IMR-90 (cell line): ENCODE measurements at regions not wholly inside any gene's neighbourhood (a gene's known extent, or its start where the extent isn't known, plus 50 kb on each side); places are given as distances from the start of the nearest gene placed in this dataset.

ENCODE experiments used
- ATAC-seq: fragments of 200-7000 bp; cut with Tn5 transposase; 2 replicates; pipeline ENCODE4 v1.9.1; 2020; ENCODE audit warnings: low read depth, mild to moderate bottlenecking, moderate library complexity
- BruUV-seq: library from RNA; stranded (reverse); fragments of 400-500 nt; replicated peaks from 2 replicates; lab custom pipeline; 2021; lab: Mats Ljungman, UMichigan
- CTCF ChIA-PET: fragments of 300-600 bp; formaldehyde crosslinking; extraction: SDS; loops from one replicate; lab custom pipeline; 2021; ENCODE audit warnings: antibody characterized with exemption; lab: Yijun Ruan, JAX
- POLR2A ChIA-PET: fragments of 300-600 bp; sonication (Branson Sonifier 250); formaldehyde crosslinking; loops from one replicate; lab custom pipeline; 2022; ENCODE audit warnings: antibody characterized with exemption; ENCODE audit not compliant: unreplicated experiment; lab: Charles Lee
- DNase-seq: peaks from one replicate; pipeline ENCODE4 v3.0.0; 2013
- H2AFZ ChIP-seq: replicated peaks from 2 replicates; pipeline ENCODE3; 2013; ENCODE audit warnings: low read length, mild to moderate bottlenecking; ENCODE audit not compliant: poor library complexity
- H2AK5ac ChIP-seq: 2 replicates; pipeline ENCODE4 v1.6.1; 2013; ENCODE audit warnings: low read depth, low read length, inconsistent platforms
- H2AK9ac ChIP-seq: replicated peaks from 2 replicates; pipeline ENCODE3; 2013; ENCODE audit warnings: mild to moderate bottlenecking, low read depth, low read length, moderate library complexity; ENCODE audit not compliant: poor library complexity
- H2BK120ac ChIP-seq: 2 replicates; pipeline ENCODE4 v1.6.1; 2013; ENCODE audit warnings: low read depth, low read length, inconsistent platforms
- H2BK15ac ChIP-seq: 3 replicates; pipeline ENCODE4 v1.6.1; 2013; ENCODE audit warnings: low read depth, low read length, inconsistent platforms
- H2BK20ac ChIP-seq: 2 replicates; pipeline ENCODE4 v1.6.1; 2013; ENCODE audit warnings: low read depth, mild to moderate bottlenecking, inconsistent platforms, low read length, moderate library complexity
- H2BK5ac ChIP-seq: 2 replicates; pipeline ENCODE4 v1.6.1; 2013; ENCODE audit warnings: mild to moderate bottlenecking, low read depth, low read length, inconsistent platforms; ENCODE audit not compliant: poor library complexity, severe bottlenecking
- H3K14ac ChIP-seq: replicated peaks from 2 replicates; pipeline ENCODE4 v1.6.1; 2013; ENCODE audit warnings: low read depth, low read length, inconsistent platforms
- H3K18ac ChIP-seq: 2 replicates; pipeline ENCODE4 v1.6.1; 2013; ENCODE audit warnings: low read depth, low read length, control low read depth
- H3K23ac ChIP-seq: 2 replicates; pipeline ENCODE4 v1.6.1; 2013; ENCODE audit warnings: low read depth, low read length, inconsistent platforms
- H3K27ac ChIP-seq: 2 replicates; pipeline ENCODE4 v1.5.1; 2013; ENCODE audit warnings: mild to moderate bottlenecking, control low read depth, low read length; ENCODE audit not compliant: insufficient read depth
- H3K27me3 ChIP-seq: 2 replicates; pipeline ENCODE4 v1.6.1; 2013; ENCODE audit warnings: low read length; ENCODE audit not compliant: control insufficient read depth, insufficient read depth
- H3K36me3 ChIP-seq: 2 replicates; pipeline ENCODE4 v1.6.1; 2013; ENCODE audit warnings: low read length, mixed read lengths; ENCODE audit not compliant: control insufficient read depth, insufficient read depth
- H3K4ac ChIP-seq: 2 replicates; pipeline ENCODE4 v1.6.1; 2013; ENCODE audit warnings: low read depth, low read length, inconsistent platforms
- H3K4me1 ChIP-seq: 2 replicates; pipeline ENCODE4 v1.6.1; 2013; ENCODE audit warnings: low read length, mixed read lengths; ENCODE audit not compliant: control insufficient read depth, insufficient read depth
- H3K4me2 ChIP-seq: 2 replicates; pipeline ENCODE4 v1.6.1; 2013; ENCODE audit warnings: low read depth, mild to moderate bottlenecking, control low read depth, low read length, moderate library complexity
- H3K4me3 ChIP-seq: 2 replicates; pipeline ENCODE4 v1.5.1; 2013; ENCODE audit warnings: low read depth, mild to moderate bottlenecking, control low read depth, low read length, moderate library complexity; ENCODE audit not compliant: insufficient read depth
- H3K56ac ChIP-seq: 2 replicates; pipeline ENCODE4 v1.6.1; 2013; ENCODE audit warnings: low read length, inconsistent platforms; ENCODE audit not compliant: insufficient read depth; ENCODE audit errors: extremely low read depth
- H3K79me1 ChIP-seq, 2 experiments: 2 replicates each; pipeline ENCODE4 v1.6.1; 2013; ENCODE audit warnings: low read length in 2 of 2, inconsistent platforms in 1 of 2, low read depth in 1 of 2
- H3K9ac ChIP-seq: 2 replicates; pipeline ENCODE4 v1.6.1; 2013; ENCODE audit warnings: low read depth, low read length, control low read depth
- H3K9me1 ChIP-seq: 2 replicates; pipeline ENCODE4 v1.6.1; 2013; ENCODE audit warnings: low read length, inconsistent platforms; ENCODE audit not compliant: insufficient read depth
- H3K9me3 ChIP-seq: 2 replicates; pipeline ENCODE4 v1.6.1; 2013; ENCODE audit warnings: low read length; ENCODE audit not compliant: control insufficient read depth, insufficient read depth
- H4K20me1 ChIP-seq: 2 replicates; pipeline ENCODE4 v1.6.1; 2013; ENCODE audit warnings: low read length, inconsistent platforms; ENCODE audit not compliant: insufficient read depth
- H4K5ac ChIP-seq: 2 replicates; pipeline ENCODE4 v1.6.1; 2013; ENCODE audit warnings: mild to moderate bottlenecking, low read depth, low read length, control low read depth
- H4K8ac ChIP-seq, 2 experiments: 2 replicates each; pipeline ENCODE4 v1.6.1; 2013; ENCODE audit warnings: low read depth in 2 of 2, low read length in 2 of 2, control low read depth in 1 of 2, inconsistent platforms in 1 of 2
- H4K91ac ChIP-seq: 2 replicates; pipeline ENCODE4 v1.6.1; 2013; ENCODE audit warnings: low read depth, low read length, inconsistent platforms; ENCODE audit not compliant: insufficient read depth
- BHLHE40 ChIP-seq: fragments of 150-350 bp; IDR thresholded peaks from 2 replicates; pipeline ENCODE4 v1.6.1; 2016; ENCODE audit warnings: mild to moderate bottlenecking, low read depth, low read length
- CEBPB ChIP-seq: IDR thresholded peaks from 2 replicates; pipeline ENCODE4 v1.6.1; 2012; ENCODE audit warnings: low read depth, low read length, improper control_type of control experiment
- CHD1 ChIP-seq: IDR thresholded peaks from 2 replicates; pipeline ENCODE4 v1.6.1; 2012; ENCODE audit warnings: low read depth, low read length, improper control_type of control experiment
- MAFK ChIP-seq: IDR thresholded peaks from 2 replicates; pipeline ENCODE4 v1.6.1; 2012; ENCODE audit warnings: low read depth, low read length, improper control_type of control experiment
- NFE2L2 ChIP-seq: fragments of 150-350 bp; IDR thresholded peaks from 2 replicates; pipeline ENCODE4 v1.6.1; 2016; ENCODE audit warnings: low read depth, mild to moderate bottlenecking, low read length
- RAD21 ChIP-seq: IDR thresholded peaks from 2 replicates; pipeline ENCODE4 v1.6.1; 2012; ENCODE audit warnings: low read length, improper control_type of control experiment
- RFX5 ChIP-seq: IDR thresholded peaks from 2 replicates; pipeline ENCODE4 v1.8.0; 2012; ENCODE audit warnings: low read depth, mild to moderate bottlenecking, low read length, moderate library complexity
- SMC3 ChIP-seq: fragments of 150-350 bp; IDR thresholded peaks from 2 replicates; pipeline ENCODE4 v1.6.1; 2016; ENCODE audit warnings: low read depth, mild to moderate bottlenecking, antibody characterized with exemption, low read length, moderate library complexity
- whole genome bisulfite sequencing, 2 experiments: methylation state at CpG; one replicate each; pipeline versions ENCODE4 v1.1.5 to v1.1.7; 2013; ENCODE audit warnings: missing lambda C conversion rate in 2 of 2; ENCODE audit not compliant: insufficient read length in 1 of 2; ENCODE audit errors: extremely low coverage in 2 of 2; 5-methylcytosine and 5-hydroxymethylcytosine counted together
- dilution Hi-C: fragments of 300-500 bp; cut with HindIII; formaldehyde crosslinking; loops from one replicate; pipeline ENCODE4 v1.14.3; 2018; ENCODE audit warnings: low sequenced_read_pairs; ENCODE audit not compliant: unreplicated experiment
- in situ Hi-C: fragments of 300-500 bp; cut with MboI; formaldehyde crosslinking; loops from 3 replicates; pipeline ENCODE4 v1.14.3; 2019; ENCODE audit warnings: low sequenced_read_pairs, inconsistent platforms, mixed read lengths
- intact Hi-C: fragments of 100-400 bp; cut with micrococcal nuclease; formaldehyde crosslinking; loops from 2 replicates; pipeline ENCODE4 v1.10.0; 2022

GRCh38 chr3:105965384-105965783, 96.6 kb upstream of the CBLB start:
- no CpG with 5 or more reads among the region's 3 CpGs for WGBS, 2 experiments
- 0 out of 2 replicates have a peak, but pooled peaks cover 3% of the 10 kb centered on the region for H3K9me1 ChIP-seq
- no peak overlapping the region for H3K27ac ChIP-seq
- no peaks in the 10 kb centered on the region for H4K20me1 ChIP-seq
- H3K4me1 ChIP-seq = peaks cover 5% of the 10 kb centered on the region
- no peak overlapping the region for H4K91ac ChIP-seq
- H3K56ac ChIP-seq = no peak overlapping the region
- H2AK5ac ChIP-seq = no peak overlapping the region
- intact Hi-C loops = no loop called here
- H3K36me3 ChIP-seq = no peaks in the 10 kb centered on the region
- H2BK120ac ChIP-seq = no peak overlapping the region
- no TSS peak for BruUV-seq
- TF ChIP-seq CEBPB = no peak
- no peak for TF ChIP-seq BHLHE40
- TF ChIP-seq RFX5 = no peak
- no peak for TF ChIP-seq MAFK
- TF ChIP-seq RAD21 = no peak
- no peak for TF ChIP-seq NFE2L2
- no peak for TF ChIP-seq CHD1
- no peak for TF ChIP-seq SMC3
- no peaks in the 10 kb centered on the region for H3K27me3 ChIP-seq
- no peak overlapping the region; the same call in 1 of the 2 replicates for H3K18ac ChIP-seq
- H3K14ac ChIP-seq = no peak overlapping the region
- no peak overlapping the region for H2BK20ac ChIP-seq
- H3K4me3 ChIP-seq = no peak overlapping the region
- H4K8ac ChIP-seq = no peak overlapping the region
- no peak overlapping the region for H2BK15ac ChIP-seq
- H3K23ac ChIP-seq = no peak overlapping the region
- H3K4ac ChIP-seq = no peak overlapping the region
- no peak overlapping the region for H2BK5ac ChIP-seq
- H4K5ac ChIP-seq = no peak overlapping the region
- dilution Hi-C loops = no loop called here
- CTCF ChIA-PET = no interaction called here
- no peak overlapping the region for H2AFZ ChIP-seq
- H3K9ac ChIP-seq = no peak overlapping the region
- peak; percentile 48; the same call in 1 of the 2 replicates for ATAC-seq
- in situ Hi-C loops = no loop called here
- no peaks in the 10 kb centered on the region for H3K9me3 ChIP-seq
- no peak overlapping the region for H2AK9ac ChIP-seq
- POLR2A ChIA-PET = no interaction called here
- peak; percentile 52 for DNase-seq
- no peak overlapping the region for H3K4me2 ChIP-seq
- H3K79me1 ChIP-seq = no peaks in the 10 kb centered on the region
